ENCODE measurements at regions not wholly inside any gene's neighbourhood (a gene's known extent, or its start where the extent isn't known, plus 50 kb on each side); places are given as distances from the start of the nearest gene placed in this dataset.

GRCh38 chr11:121721448-121721847 is 268.7 kb upstream of the SORL1-AS1 start:
- Histone ChIP-seq H3K9ac (ENCODE audit: extremely low read depth, insufficient read length, low read length) (no peak overlapping the region), H3K23me2 (ENCODE audit: insufficient read length, low read depth, low read length, poor library complexity, severe bottlenecking) (peaks cover 10% of the 10 kb centered on the region), H3K18ac (ENCODE audit: insufficient read length, low read depth, low read length) (no peak overlapping the region), H3K4me1 (ENCODE audit: insufficient read depth, low read length) (peaks cover 3% of the 10 kb centered on the region; the same call in 1 of the 2 replicates), H3K79me1 (ENCODE audit: insufficient read depth, low read depth, low read length, poor library complexity, severe bottlenecking) (no peaks in the 10 kb centered on the region), H3K56ac (ENCODE audit: insufficient read length, low read depth, low read length) (no peak overlapping the region), H2BK12ac (ENCODE audit: insufficient read length, low read depth, low read length) (no peak overlapping the region), H2BK5ac (ENCODE audit: insufficient read length, low read length) (no peak overlapping the region), H2BK15ac (ENCODE audit: low read depth, low read length) (no peak overlapping the region), H3K4me2 (ENCODE audit: insufficient read depth, insufficient read length, low read length) (no peak overlapping the region), H4K8ac (replicated peaks; ENCODE audit: insufficient read length, low read depth, low read length) (no peak overlapping the region), H4K5ac (ENCODE audit: insufficient read length, low read depth, low read length) (no peak overlapping the region), H2BK20ac (ENCODE audit: low read depth, low read length, poor library complexity, severe bottlenecking) (no peak overlapping the region), H3K79me2 (ENCODE audit: insufficient read depth, low read length) (no peaks in the 10 kb centered on the region), H3K9me3 (ENCODE audit: control insufficient read depth, low read depth, low read length) (no peaks in the 10 kb centered on the region), H3T11ph (ENCODE audit: low read length) (no peak overlapping the region), H4K91ac (ENCODE audit: insufficient read length, low read depth, low read length) (no peak overlapping the region), H3K23ac (ENCODE audit: insufficient read length, low read depth, low read length) (no peak overlapping the region), H2AK5ac (ENCODE audit: insufficient read length, low read length) (no peak overlapping the region), H2AFZ (ENCODE audit: low read length) (no peak overlapping the region), H3K14ac (ENCODE audit: insufficient read depth, low read length) (no peak overlapping the region), H4K20me1 (ENCODE audit: control insufficient read depth, insufficient read depth, insufficient read length) (no peaks in the 10 kb centered on the region), H3K4ac (ENCODE audit: low read depth, low read length) (no peak overlapping the region), H2BK120ac (ENCODE audit: low read depth, low read length, poor library complexity, severe bottlenecking) (no peak overlapping the region), H3K27ac (ENCODE audit: insufficient read length, low read depth, low read length) (no peak overlapping the region), H3K27me3 (ENCODE audit: insufficient read depth, low read length) (no peaks in the 10 kb centered on the region)
- no peak overlapping the region for H3K27ac Mint-ChIP-seq
- H3K27me3 Mint-ChIP-seq (ENCODE audit: low read depth), result peaks cover 40% of the 10 kb centered on the region
- H3K4me3 Mint-ChIP-seq, result no peak overlapping the region
- TF ChIP-seq CTCF (conservative IDR thresholded peaks at IDR 0.05), result no peak
- no peak for DNase-seq
- H3K9me3 Mint-ChIP-seq, result peaks cover 0 to 3% of the 10 kb centered on the region in 2 experiments; a peak in 2 of 5 replicates
- peaks cover 8 to 10% of the 10 kb centered on the region in 2 experiments; a peak in 3 of 4 replicates for H3K4me1 Mint-ChIP-seq
- peaks cover 0 to 2% (median 0%) of the 10 kb centered on the region in 3 experiments; a peak in 3 of 7 replicates for H3K36me3 Mint-ChIP-seq (ENCODE audit: insufficient read depth in 1 of 3, low read depth in 3 of 3)
- no CpG with 5 or more reads among the region's 3 CpGs for WGBS (ENCODE audit: extremely low coverage, insufficient read length, low lambda C conversion rate)
